Kasumi-1 (cell line): ENCODE measurements at regions not wholly inside any gene's neighbourhood (a gene's known extent, or its start where the extent isn't known, plus 50 kb on each side); places are given as distances from the start of the nearest gene placed in this dataset.
A peak's percentile ranks its signal among the peaks of the same experiment; 100 is the strongest.
"Not testable (repeated sequence)": the region's sequence is repeated elsewhere in the genome, so short reads cannot be mapped to it uniquely, and the experiment has no call there.

Source experiments
- DNase-seq, 2 experiments: peaks; one replicate each; lab custom pipeline; 2025; lab: John Stamatoyannopoulos, UW

- no peak for DNase-seq
These were observed 72.9 kb downstream of the ZNF622 start for GRCh38 chr5:16392718-16393117.

GRCh38 chr5:16391858-16392649 lies 73.5 kb downstream of the ZNF622 start:
- no peak for DNase-seq

DNA sequence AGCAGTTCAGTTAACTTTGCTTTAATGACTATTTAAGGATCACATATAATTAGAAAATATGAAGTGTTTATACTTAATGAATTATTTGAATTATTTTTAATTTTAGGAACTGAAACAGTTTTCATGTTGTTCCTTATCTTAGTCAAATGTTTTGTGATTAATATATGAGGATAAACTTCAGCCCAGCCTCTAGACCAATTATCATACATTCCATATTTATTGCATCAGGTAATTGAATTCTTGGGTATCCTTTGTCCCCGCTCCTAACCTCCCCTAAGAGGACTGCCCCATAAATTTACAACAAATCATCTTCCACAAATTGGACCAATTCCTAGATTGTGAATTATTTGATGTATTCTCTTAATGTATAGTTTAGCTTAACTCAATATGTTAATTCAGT lies 74.8 kb downstream of the ZNF622 start:
- no peak for DNase-seq

DNA sequence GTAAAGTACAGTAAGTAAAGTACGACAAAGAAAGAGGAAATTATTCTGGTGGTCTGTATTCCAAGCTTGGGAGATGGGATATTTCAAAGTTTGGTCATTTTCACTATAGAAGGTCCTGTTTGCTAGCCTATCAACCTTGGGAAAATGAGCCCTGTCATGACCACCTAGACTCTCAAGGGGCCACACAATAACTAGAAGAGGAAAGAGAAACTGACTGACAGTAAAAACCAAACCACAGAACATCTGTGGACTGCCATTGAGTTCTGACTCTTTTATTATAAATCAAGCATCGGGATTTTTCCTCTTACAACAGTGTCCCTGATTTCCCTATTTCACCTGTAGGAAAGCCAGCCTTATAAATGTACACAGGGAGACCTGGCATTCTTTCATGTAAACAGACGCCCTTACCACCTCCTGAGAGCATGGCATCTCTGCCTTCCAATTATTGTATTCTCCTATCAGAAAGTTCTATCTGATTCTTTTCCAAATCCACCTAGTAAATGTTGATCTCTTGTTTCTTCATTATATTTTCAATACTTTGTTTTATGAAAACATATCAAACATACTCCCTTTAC lies 80.0 kb downstream of the ZNF622 start:
- DNase-seq, result no peak

DNA sequence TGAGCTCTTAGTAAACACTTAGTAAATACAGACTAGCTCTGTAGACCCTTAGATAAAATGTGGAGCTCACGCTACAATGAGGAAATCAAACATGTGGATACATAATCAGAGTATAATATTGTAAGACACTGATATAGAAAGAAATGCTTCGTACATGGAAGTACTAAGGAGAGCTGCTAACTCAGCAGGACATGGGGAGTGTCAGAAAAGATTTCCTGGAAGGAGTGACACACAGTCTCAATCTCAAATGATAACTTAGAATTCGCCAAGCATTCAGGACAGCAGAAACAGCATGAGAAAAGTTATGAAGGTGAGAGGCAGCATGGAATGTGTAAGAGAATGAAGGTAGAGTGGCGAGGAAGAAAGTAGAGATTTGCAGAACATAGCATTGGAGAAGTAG lies 80.8 kb downstream of the ZNF622 start:
- no peak for DNase-seq

- no peak for DNase-seq
These were observed 81.4 kb downstream of the ZNF622 start for GRCh38 chr5:16384222-16384621.

DNA sequence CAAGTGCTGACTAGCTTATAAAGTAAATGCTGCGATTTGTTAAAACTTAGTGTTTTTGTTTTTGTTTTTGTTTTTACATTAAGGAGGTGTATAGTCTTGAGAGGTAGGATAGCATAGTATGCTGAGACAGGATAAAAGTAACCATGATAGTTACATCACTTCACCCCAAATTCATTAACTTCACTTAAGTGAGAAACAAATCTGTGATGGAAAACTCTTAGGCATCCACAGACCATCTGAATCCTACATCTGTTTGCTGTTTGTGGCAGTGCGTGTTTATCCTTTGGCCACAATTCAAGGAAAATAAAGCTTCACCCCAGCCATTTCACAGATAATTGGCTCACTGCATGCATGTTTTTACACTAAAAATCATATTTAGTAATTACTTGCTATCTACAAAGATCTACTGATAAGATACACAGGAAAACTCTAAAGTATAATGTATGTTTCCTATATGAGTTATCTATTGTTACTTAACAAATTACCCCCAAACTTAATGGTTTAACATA lies 82.0 kb downstream of the ZNF622 start:
- DNase-seq, result no peak

DNA sequence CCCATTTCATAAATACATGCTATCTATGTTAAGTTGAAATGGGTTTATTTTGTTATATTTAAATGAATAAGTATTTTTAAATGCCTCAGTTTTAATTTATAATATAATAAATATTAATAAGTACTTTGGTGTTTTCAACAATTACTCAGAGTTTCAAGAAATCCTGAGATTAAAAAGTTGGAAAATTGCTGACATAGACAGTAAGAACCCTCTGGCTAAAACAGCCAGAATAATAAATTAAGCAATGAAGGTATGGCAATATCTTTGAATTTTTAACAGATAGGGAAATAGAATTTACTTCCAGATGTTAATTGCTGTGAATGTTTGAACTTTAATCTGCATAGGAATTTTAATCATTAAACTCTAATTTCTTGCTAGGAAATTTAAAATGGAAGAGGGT lies 83.6 kb downstream of the ZNF622 start:
- DNase-seq, result no peak

- DNase-seq, result no peak
These were observed 86.8 kb downstream of the ZNF622 start for GRCh38 chr5:16378762-16379161.

- DNase-seq, result no peak
These were observed 93.1 kb downstream of the ZNF622 start for GRCh38 chr5:16372493-16372892.

DNA sequence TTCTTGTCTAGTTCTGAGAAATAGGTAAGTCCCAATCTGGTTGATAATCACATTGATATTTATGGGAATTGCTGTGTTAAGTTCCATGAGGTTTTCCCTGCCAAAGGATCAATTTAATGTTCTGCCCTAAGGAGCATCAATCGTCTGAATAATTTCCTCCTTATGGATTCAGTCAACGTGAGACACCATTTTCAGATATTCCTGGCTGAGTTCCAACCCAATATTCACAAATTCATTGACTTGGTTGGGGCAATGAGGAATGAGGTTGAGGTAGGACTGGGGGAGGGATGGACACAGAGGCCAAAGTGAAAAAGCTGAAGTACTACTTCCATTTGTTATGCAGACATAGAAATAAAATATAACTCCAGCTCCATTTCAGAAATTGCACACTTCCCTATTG lies 99.1 kb downstream of the ZNF622 start:
- DNase-seq, result no peak

DNA sequence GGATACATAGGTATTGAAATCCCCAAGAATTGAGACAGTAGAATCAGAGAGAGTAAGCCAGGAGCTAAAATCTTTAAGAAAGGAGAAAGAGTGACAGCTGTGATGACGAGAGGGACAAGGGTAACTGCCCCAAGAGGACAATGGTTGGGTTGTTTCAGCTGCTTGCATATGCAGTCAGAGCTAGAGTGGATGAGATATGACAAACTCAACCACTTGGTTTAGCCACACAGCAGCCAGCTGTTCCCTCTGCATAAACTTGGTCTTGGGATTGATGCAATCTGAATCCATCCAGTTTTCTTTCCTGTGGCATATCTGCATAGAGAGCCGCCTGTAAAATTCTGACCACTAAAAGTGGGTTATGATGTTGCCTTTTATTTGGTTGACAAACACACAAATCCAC lies 100.7 kb downstream of the ZNF622 start:
- DNase-seq, result no peak

DNA sequence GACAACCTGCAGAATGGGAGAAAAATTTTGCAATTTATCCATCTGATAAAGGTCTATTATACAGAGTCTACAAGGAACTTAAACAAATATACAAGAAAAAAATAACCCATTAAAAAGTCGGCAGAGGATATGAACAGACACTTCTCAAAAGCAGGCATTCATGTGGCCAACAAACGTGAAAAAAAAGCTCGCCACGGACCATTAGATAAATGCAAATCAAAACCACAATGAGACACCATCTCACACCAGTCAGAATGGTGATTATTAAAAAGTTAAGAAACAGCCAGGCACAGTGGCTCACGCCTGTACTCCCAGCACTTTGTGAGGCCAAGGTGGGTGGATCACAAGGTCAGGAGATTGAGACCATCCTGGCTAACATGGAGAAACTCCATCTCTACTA lies 112.2 kb downstream of the ZNF622 start:
- DNase-seq, result not testable (repeated sequence)

DNA sequence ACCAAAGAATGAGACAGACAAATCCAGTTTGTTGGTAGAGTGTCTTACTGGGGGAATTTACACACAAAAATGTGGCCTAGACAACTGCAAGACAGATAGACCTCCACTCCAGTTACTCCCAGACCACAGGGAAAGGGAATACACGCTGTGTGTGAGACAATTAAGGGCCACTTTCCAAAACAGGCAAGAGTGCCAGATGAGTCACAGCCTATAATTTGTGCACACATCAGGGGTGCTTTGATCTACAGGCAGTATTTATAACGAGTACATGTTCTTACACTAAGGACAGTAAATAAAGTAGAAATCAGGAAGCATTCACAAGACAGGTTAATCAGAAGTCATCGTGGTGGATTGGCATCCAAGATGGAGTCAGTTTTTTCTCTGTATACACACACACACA lies 114.8 kb downstream of the ZNF622 start:
- no peak for DNase-seq

GRCh38 chr5:16346380-16346779 lies 119.2 kb downstream of the ZNF622 start:
- DNase-seq, result no peak

- DNase-seq, result no peak
These were observed 120.1 kb downstream of the ZNF622 start for GRCh38 chr5:16345454-16345853.

DNA sequence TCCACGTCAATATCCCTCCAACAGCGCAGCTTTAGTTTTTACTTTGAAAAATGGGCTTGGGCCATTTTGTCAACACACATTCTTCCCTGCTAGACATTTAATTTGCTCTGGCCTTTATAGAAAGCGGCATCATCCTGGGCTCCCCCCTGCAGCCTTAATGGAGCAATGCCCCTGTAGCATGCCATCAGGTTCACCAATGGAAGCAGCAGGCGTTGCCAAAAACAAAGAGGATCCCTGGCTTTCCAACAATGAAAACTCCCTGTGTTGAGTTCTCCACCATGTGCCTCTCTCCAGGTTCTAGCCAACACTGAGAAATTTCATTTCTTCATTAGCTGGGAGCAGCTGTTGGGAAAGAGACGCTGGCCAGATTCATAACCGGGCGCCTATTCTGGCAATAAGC lies 139.5 kb downstream of the ZNF622 start:
- DNase-seq, result no peak

DNA sequence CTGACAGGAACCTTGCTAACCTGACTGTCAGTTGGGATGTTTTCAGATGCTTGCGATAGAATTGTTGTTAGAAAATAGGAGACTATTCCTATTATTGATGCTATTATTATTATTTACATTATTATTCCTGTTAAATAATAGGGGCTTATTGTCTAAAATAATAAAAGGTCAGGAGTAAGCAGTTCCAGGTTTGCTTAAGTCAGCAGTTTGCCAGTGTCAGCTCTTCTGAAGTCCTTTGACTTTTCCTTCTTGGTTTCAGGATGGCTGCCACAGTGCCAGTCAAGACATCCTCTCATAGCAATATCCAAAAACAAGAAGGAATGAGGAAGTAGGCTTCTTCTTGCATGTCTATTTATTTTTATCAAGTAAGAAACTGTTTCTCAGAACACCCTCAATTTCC lies 141.7 kb upstream of the MARCHF11 start:
- DNase-seq, result peak; percentile 17 to 31

DNA sequence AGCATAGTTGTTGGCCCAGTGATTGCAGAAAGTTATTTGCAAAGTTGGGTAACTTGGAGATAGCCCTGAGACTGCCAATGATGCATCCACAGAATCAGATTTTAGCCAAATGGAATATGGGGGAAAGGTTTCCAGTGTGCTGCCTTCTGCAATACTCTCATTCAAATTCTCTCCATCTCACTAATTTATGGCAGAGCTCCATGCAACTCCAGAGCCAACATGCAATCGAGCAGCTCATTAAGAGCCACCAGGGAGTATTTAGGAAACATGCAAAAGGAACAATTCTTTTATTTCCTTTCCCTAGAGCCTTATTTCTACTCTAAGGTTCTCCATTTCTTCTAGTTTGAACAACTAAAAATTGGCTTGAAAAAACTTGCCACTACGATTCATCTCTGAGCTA lies 135.9 kb upstream of the MARCHF11 start:
- DNase-seq, result no peak

DNA sequence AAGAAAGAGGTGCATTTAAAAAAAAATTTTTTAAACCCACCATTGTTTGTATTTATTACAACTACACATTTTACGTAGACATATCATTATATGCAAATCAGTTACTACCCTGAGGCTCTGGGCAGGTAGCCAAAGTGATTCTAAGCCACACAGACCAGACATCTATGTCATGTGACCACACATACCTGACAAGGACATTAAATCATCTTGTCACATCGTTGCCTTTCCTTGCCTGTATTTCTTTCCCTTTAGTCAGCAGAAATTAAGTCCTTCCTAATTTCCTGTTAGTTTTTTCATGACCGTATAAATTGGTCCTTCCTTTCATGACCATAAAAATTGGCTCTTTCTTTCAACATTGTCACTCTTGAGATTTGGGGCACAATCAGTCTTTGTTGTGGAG lies 134.2 kb upstream of the MARCHF11 start:
- no peak for DNase-seq

- DNase-seq, result no peak
These were observed 133.2 kb upstream of the MARCHF11 start for GRCh38 chr5:16312785-16313184.

- no peak for DNase-seq
These were observed 132.1 kb upstream of the MARCHF11 start for GRCh38 chr5:16311666-16312065.

GRCh38 chr5:16306812-16307211 lies 127.2 kb upstream of the MARCHF11 start:
- DNase-seq, result no peak

DNA sequence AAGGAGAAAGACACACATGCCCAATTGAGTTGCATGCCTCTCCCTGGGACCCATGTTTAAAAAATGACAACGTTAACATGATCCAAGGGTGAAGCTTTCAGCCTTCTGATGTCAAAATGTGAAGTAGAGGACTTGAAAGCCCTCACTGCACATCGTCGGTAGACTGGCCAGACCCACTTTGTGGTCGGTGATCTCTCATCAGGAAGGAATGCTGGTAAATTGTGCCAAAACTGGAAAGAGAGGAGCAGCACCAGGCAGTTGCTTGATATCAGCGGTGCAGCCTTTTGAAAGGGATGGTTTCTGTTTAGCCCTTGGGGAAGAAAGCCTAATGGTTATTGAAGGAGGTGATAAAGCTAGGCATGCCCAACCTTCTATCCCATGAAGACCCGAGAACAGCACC lies 125.3 kb upstream of the MARCHF11 start:
- DNase-seq, result no peak
